HG02610 (cell line): ENCODE measurements at regions not wholly inside any gene's neighbourhood (a gene's known extent, or its start where the extent isn't known, plus 50 kb on each side); places are given as distances from the start of the nearest gene placed in this dataset.

Experiments used
- ATAC-seq: cut with Tn5 transposase; IDR thresholded peaks from one replicate; pipeline ENCODE4 v1.9.1; 2021; ENCODE audit warnings: mild to moderate bottlenecking, moderate library complexity; ENCODE audit not compliant: unreplicated experiment

- ATAC-seq: no peak
Observed at GRCh38 chr2:12161085-12161484, 414.7 kb downstream of the LPIN1 start.

- no peak for ATAC-seq
Observed at GRCh38 chr2:12162269-12163247, 416.1 kb downstream of the LPIN1 start.

- no peak for ATAC-seq
Observed at GRCh38 chr2:12163866-12164265, 417.4 kb downstream of the LPIN1 start.

GRCh38 chr2:12164689-12165088, 418.3 kb downstream of the LPIN1 start:
- ATAC-seq: no peak

GRCh38 chr2:12167525-12168317, 421.3 kb downstream of the LPIN1 start:
- no peak for ATAC-seq

- no peak for ATAC-seq
Observed at GRCh38 chr2:12168354-12168753, 421.9 kb downstream of the LPIN1 start.

GRCh38 chr2:12168791-12169388, 422.5 kb downstream of the LPIN1 start:
- peak; percentile 57 for ATAC-seq

- ATAC-seq: peak; percentile 41
Observed at GRCh38 chr2:12169721-12170120, 423.3 kb downstream of the LPIN1 start.

GRCh38 chr2:12170121-12170520, 423.7 kb downstream of the LPIN1 start:
- peak; percentile 8 for ATAC-seq

GRCh38 chr2:12173271-12173942, 427.0 kb downstream of the LPIN1 start:
- ATAC-seq: no peak

- ATAC-seq: no peak
Observed at GRCh38 chr2:12173943-12174340, 427.5 kb downstream of the LPIN1 start.

GRCh38 chr2:12175323-12175722, 428.9 kb downstream of the LPIN1 start:
- no peak for ATAC-seq

- peak; percentile 95 for ATAC-seq
Observed at GRCh38 chr2:12176623-12177454, 430.4 kb downstream of the LPIN1 start.

- ATAC-seq: peak; percentile 59
Observed at GRCh38 chr2:12177455-12178288, 431.2 kb downstream of the LPIN1 start.

GRCh38 chr2:12178289-12179080, 432.1 kb downstream of the LPIN1 start:
- ATAC-seq: no peak

GRCh38 chr2:12180031-12180430, 433.6 kb downstream of the LPIN1 start:
- ATAC-seq: no peak

- ATAC-seq: no peak
Observed at GRCh38 chr2:12183032-12183645, 436.7 kb downstream of the LPIN1 start.

GRCh38 chr2:12192762-12193161, 446.3 kb downstream of the LPIN1 start:
- no peak for ATAC-seq
